ENCODE measurements at regions not wholly inside any gene's neighbourhood (a gene's known extent, or its start where the extent isn't known, plus 50 kb on each side); places are given as distances from the start of the nearest gene placed in this dataset.
"Not testable (repeated sequence)": the region's sequence is repeated elsewhere in the genome, so short reads cannot be mapped to it uniquely, and the experiment has no call there.

GRCh38 chr11:130651066-130651855 lies 202.8 kb downstream of the ADAMTS15 start:
- intact Hi-C loops (cut with DNase I), result loop anchor here (5.0 kb wide), 1 partner anchor 1744 kb away; no protein-coding TSS in a partner anchor
- no peak for ATAC-seq
- peak; percentile 34 for DNase-seq (ENCODE audit: low spot score)

GRCh38 chr11:130652671-130653335 lies 204.4 kb downstream of the ADAMTS15 start:
- ATAC-seq (peak; percentile 87), DNase-seq (ENCODE audit: low spot score) (peak; percentile 71)
- intact Hi-C loops (cut with DNase I), result loop anchor here (5.0 kb wide), 1 partner anchor 1746 kb away; no protein-coding TSS in a partner anchor

- intact Hi-C loops (cut with DNase I), result loop anchor here (5.0 kb wide), 1 partner anchor 1747 kb away; no protein-coding TSS in a partner anchor
- DNase-seq (ENCODE audit: low spot score), result peak; percentile 68
- ATAC-seq, result peak; percentile 93
Measured at GRCh38 chr11:130653838-130654636, 205.6 kb downstream of the ADAMTS15 start.

- no peak for ATAC-seq
- intact Hi-C loops (cut with DNase I), result no loop called here
- no peak for DNase-seq (ENCODE audit: low spot score)
Measured at GRCh38 chr11:130655300-130655699, 206.9 kb downstream of the ADAMTS15 start.

GRCh38 chr11:130666781-130667251 lies 218.4 kb downstream of the ADAMTS15 start:
- intact Hi-C loops (cut with DNase I), result no loop called here
- ATAC-seq (peak; percentile 69), DNase-seq (ENCODE audit: low spot score) (no peak)

GRCh38 chr11:130668751-130669150 lies 220.3 kb downstream of the ADAMTS15 start:
- DNase-seq (ENCODE audit: low spot score) (no peak), ATAC-seq (no peak)
- intact Hi-C loops (cut with DNase I), result no loop called here

GRCh38 chr11:130670200-130670599 lies 221.8 kb downstream of the ADAMTS15 start:
- no peak for DNase-seq (ENCODE audit: low spot score)
- ATAC-seq, result no peak
- intact Hi-C loops (cut with DNase I), result no loop called here

- ATAC-seq (peak; percentile 70), DNase-seq (ENCODE audit: low spot score) (peak; percentile 71)
- intact Hi-C loops (cut with DNase I), result no loop called here
Measured at GRCh38 chr11:130671801-130672700, 223.6 kb downstream of the ADAMTS15 start.

- DNase-seq (ENCODE audit: low spot score) (no peak), ATAC-seq (no peak)
- intact Hi-C loops (cut with DNase I), result no loop called here
Measured at GRCh38 chr11:130672911-130673310, 224.5 kb downstream of the ADAMTS15 start.

- ATAC-seq (no peak), DNase-seq (ENCODE audit: low spot score) (no peak)
- intact Hi-C loops (cut with DNase I), result no loop called here
Measured at GRCh38 chr11:130673698-130674097, 225.3 kb downstream of the ADAMTS15 start.

- ATAC-seq (no peak), DNase-seq (ENCODE audit: low spot score) (no peak)
- intact Hi-C loops (cut with DNase I), result no loop called here
Measured at GRCh38 chr11:130674686-130675308, 226.4 kb downstream of the ADAMTS15 start.

GRCh38 chr11:130675371-130675821 lies 227.0 kb downstream of the ADAMTS15 start:
- DNase-seq (ENCODE audit: low spot score), result peak; percentile 76

GRCh38 chr11:130675917-130676316 lies 227.5 kb downstream of the ADAMTS15 start:
- ATAC-seq, result peak; percentile 23
- intact Hi-C loops (cut with DNase I), result no loop called here
- DNase-seq (ENCODE audit: low spot score), result no peak

More at GRCh38 chr11:130675371-130675821, 227.0 kb downstream of the ADAMTS15 start:
- intact Hi-C loops (cut with DNase I), result no loop called here
- peak; percentile 84 for ATAC-seq

- intact Hi-C loops (cut with DNase I), result no loop called here
- DNase-seq (ENCODE audit: low spot score), result no peak
- ATAC-seq, result no peak
Measured at GRCh38 chr11:130677486-130678153, 229.2 kb downstream of the ADAMTS15 start.

- DNase-seq (ENCODE audit: low spot score) (no peak), ATAC-seq (no peak)
- intact Hi-C loops (cut with DNase I), result no loop called here
Measured at GRCh38 chr11:130679247-130679646, 230.8 kb downstream of the ADAMTS15 start.

GRCh38 chr11:130682471-130682870 lies 233.8 kb downstream of the SNX19 start:
- ATAC-seq; DNase-seq (ENCODE audit: low spot score); intact Hi-C loops (cut with DNase I): not testable (repeated sequence)

- intact Hi-C loops (cut with DNase I), result no loop called here
- ATAC-seq (peak; percentile 70), DNase-seq (ENCODE audit: low spot score) (no peak)
Measured at GRCh38 chr11:130689222-130689908, 226.9 kb downstream of the SNX19 start.

All from sciatic nerve (tissue), 2 donors.